Kidney (tissue), 13 donors: ENCODE measurements at regions not wholly inside any gene's neighbourhood (a gene's known extent, or its start where the extent isn't known, plus 50 kb on each side); places are given as distances from the start of the nearest gene placed in this dataset.

Source experiments
- DNase-seq, 5 donors: peaks; one replicate each; pipeline ENCODE4 v3.0.0-alpha.2; 2013 to 2020
- FAIRE-seq: peaks from 2 replicates; lab custom pipeline; 2012; peaks lifted over from hg19 to GRCh38; lab: Jason Lieb, UNC
- H3K27ac ChIP-seq, 2 donors: one replicate each; pipeline ENCODE4 v1.7.0; 2013; ENCODE audit warnings: low read depth in 2 of 2, low read length in 2 of 2, inconsistent platforms in 1 of 2
- H3K27me3 ChIP-seq: one replicate; pipeline ENCODE4 v1.7.1; 2013; ENCODE audit warnings: low read length, inconsistent platforms; ENCODE audit not compliant: control insufficient read depth, insufficient read depth
- H3K36me3 ChIP-seq, 3 donors: one replicate each; pipeline versions ENCODE4 v1.7.0 to v1.7.1; 2013; ENCODE audit warnings: low read length in 3 of 3, control low read depth in 1 of 3, inconsistent platforms in 1 of 3; ENCODE audit not compliant: insufficient read depth in 3 of 3, control insufficient read depth in 2 of 3
- H3K4me1 ChIP-seq, 3 donors: one replicate each; pipeline versions ENCODE4 v1.7.0 to v1.7.1; 2013; ENCODE audit warnings: low read length in 3 of 3, inconsistent platforms in 1 of 3, low read depth in 1 of 3; ENCODE audit not compliant: control insufficient read depth in 2 of 3, insufficient read depth in 2 of 3
- H3K4me3 ChIP-seq, 3 donors: one replicate each; pipeline versions ENCODE4 v1.7.0 to v1.8.1; 2013; ENCODE audit warnings: low read length in 3 of 3, control low read depth in 1 of 3, inconsistent platforms in 1 of 3
- H3K9ac ChIP-seq, 3 donors: one replicate each; pipeline versions ENCODE4 v1.7.0 to v1.7.1; 2013; ENCODE audit warnings: low read length in 3 of 3, control low read depth in 1 of 3, inconsistent platforms in 1 of 3
- H3K9me3 ChIP-seq, 3 donors: one replicate each; pipeline versions ENCODE4 v1.7.0 to v1.7.1; 2013; ENCODE audit warnings: low read length in 3 of 3, control low read depth in 1 of 3, inconsistent platforms in 1 of 3; ENCODE audit not compliant: control insufficient read depth in 2 of 3, insufficient read depth in 1 of 3
- CTCF ChIP-seq: IDR thresholded peaks from 3 replicates; pipeline ENCODE4 v1.5.1; 2012; ENCODE audit warnings: mild to moderate bottlenecking, moderate library complexity, borderline replicate concordance; ENCODE audit not compliant: insufficient read depth; ENCODE audit errors: extremely low read depth
- intact Hi-C: fragments of 100-400 bp; cut with DNase I; formaldehyde crosslinking; loops from one replicate; pipeline ENCODE4 v1.11.1; 2022
- donor health status: control.
- donor health status: control.
- donor health status: control.
- donor health status: control.
- donor health status: control.
- donor health status: DM: yes; HTN: yes; CAD: no.
- donor health status: Normal renal cell carcinoma (clear cell type).

- H3K27ac ChIP-seq = no peak overlapping the region
- no peak for TF ChIP-seq CTCF
- H3K9me3 ChIP-seq = no peaks in the 10 kb centered on the region
- intact Hi-C loops = no loop called here
- no peak for DNase-seq
- no peaks in the 10 kb centered on the region for H3K36me3 ChIP-seq
- no peak overlapping the region for H3K4me3 ChIP-seq
- H3K4me1 ChIP-seq = no peaks in the 10 kb centered on the region
- no peak for FAIRE-seq
- no peaks in the 10 kb centered on the region for H3K27me3 ChIP-seq
- no peak overlapping the region for H3K9ac ChIP-seq
Measured at GRCh38 chrX:88416965-88417364, 330.1 kb upstream of the CPXCR1 start.

GRCh38 chrX:88424071-88424470, 323.0 kb upstream of the CPXCR1 start:
- H3K9ac ChIP-seq = no peak overlapping the region
- H3K27ac ChIP-seq = no peak overlapping the region
- no peak overlapping the region for H3K4me3 ChIP-seq
- intact Hi-C loops = no loop called here
- TF ChIP-seq CTCF = no peak
- no peaks in the 10 kb centered on the region for H3K4me1 ChIP-seq
- H3K27me3 ChIP-seq = no peaks in the 10 kb centered on the region
- no peaks in the 10 kb centered on the region for H3K9me3 ChIP-seq
- H3K36me3 ChIP-seq = no peaks in the 10 kb centered on the region
- FAIRE-seq = no peak
- no peak for DNase-seq

GRCh38 chrX:88424541-88424940, 322.5 kb upstream of the CPXCR1 start:
- H3K36me3 ChIP-seq = no peaks in the 10 kb centered on the region
- intact Hi-C loops = no loop called here
- TF ChIP-seq CTCF = no peak
- no peak for FAIRE-seq
- H3K27me3 ChIP-seq = no peaks in the 10 kb centered on the region
- no peak overlapping the region for H3K9ac ChIP-seq
- DNase-seq = no peak
- H3K9me3 ChIP-seq = no peaks in the 10 kb centered on the region
- no peaks in the 10 kb centered on the region for H3K4me1 ChIP-seq
- no peak overlapping the region for H3K27ac ChIP-seq
- H3K4me3 ChIP-seq = no peak overlapping the region

- FAIRE-seq = peak; percentile 82
- Histone ChIP-seq H3K27me3 (no peaks in the 10 kb centered on the region), H3K4me3 (no peak overlapping the region), H3K27ac (no peak overlapping the region), H3K4me1 (no peaks in the 10 kb centered on the region), H3K9ac (no peak overlapping the region), H3K9me3 (no peaks in the 10 kb centered on the region), H3K36me3 (no peaks in the 10 kb centered on the region)
- TF ChIP-seq CTCF = peak; percentile 9
- intact Hi-C loops = no loop called here
- DNase-seq = peak in 1 of 5 donors; percentile 5
Measured at GRCh38 chrX:88425739-88426138, 321.3 kb upstream of the CPXCR1 start.
